NCI-H82 (cell line): ENCODE measurements at regions not wholly inside any gene's neighbourhood (a gene's known extent, or its start where the extent isn't known, plus 50 kb on each side); places are given as distances from the start of the nearest gene placed in this dataset.
A peak's percentile ranks its signal among the peaks of the same experiment; 100 is the strongest.
"Not testable (repeated sequence)": the region's sequence is repeated elsewhere in the genome, so short reads cannot be mapped to it uniquely, and the experiment has no call there.

Experiments
- DNase-seq: peaks from one replicate; lab custom pipeline; 2025; lab: John Stamatoyannopoulos, UW

DNA sequence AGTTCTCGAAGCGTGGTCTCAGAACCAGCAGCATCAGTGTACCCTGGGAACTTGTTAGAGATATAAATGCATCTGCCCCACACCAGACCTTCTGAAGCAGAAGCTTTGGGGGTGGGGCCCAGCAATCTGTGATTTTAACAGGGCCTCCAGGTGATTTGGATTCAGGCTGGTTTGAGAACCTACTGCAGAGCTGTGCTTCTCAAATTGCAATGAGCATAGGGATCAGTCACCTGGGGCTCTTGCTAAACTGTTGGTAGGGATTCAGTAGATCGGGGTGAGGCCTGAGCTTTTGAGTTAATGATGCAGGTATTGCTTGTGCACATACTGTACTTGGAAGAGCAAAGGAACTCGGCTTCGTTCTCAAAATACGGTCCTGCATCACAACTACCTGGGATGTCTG lies 243.6 kb upstream of the PODXL start:
- no peak for DNase-seq

DNA sequence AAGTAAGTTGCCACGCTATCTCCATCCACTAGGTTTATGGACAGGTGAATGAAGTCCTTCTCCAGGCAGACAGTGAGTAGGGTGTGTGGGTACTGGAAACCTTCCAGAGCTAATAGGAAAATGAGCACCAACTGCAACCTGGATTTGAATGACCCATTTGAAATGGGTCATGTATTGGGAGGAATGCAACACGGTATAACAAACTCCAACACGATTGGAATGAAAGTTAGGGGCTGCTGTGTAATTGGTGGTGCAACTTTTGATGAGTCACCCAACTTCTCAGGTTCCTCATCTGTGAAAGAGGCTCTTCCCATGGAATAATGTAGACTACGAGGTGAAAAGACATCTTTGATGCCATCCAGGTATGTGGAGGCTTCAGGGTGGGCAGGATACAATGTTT lies 241.4 kb upstream of the PODXL start:
- DNase-seq, result no peak

DNA sequence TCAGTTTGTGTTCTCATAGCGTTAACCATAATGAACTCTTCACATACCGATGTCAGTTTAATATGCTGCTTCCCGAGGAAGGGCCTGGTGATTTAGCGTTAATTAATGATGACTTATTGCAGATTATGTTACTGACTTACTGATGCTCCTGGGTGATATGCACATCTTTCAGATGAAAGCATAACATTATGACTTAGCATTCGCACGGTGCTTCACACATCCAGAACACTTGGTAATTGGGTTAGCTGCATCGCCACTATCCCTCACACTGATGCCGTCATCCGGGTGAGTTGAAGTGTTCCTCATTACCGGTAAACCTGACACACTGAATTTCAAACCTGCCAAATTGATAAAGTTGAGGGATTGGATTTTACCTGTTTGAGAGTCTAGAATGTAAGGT lies 239.0 kb upstream of the PODXL start:
- peak; percentile 91 for DNase-seq

DNA sequence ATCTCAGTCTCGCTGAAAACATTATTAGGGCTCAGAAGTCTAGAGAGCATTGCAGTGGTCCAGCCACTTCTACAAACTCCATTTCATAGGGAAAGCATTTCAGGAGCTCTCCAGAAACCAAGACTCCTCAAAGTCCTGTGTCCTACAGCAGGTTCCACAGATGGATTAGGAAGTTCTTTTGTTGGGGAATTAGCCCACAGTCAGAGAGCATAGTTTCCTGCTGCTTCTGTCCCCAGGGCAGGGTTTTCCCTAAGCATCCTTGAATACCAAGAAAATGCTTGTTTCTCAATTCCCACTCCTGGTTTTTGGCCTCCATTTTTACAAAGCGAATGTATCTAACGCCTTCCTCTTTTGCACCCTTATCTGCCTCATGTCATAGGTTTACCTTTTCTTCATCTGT lies 235.9 kb upstream of the PODXL start:
- no peak for DNase-seq

DNA sequence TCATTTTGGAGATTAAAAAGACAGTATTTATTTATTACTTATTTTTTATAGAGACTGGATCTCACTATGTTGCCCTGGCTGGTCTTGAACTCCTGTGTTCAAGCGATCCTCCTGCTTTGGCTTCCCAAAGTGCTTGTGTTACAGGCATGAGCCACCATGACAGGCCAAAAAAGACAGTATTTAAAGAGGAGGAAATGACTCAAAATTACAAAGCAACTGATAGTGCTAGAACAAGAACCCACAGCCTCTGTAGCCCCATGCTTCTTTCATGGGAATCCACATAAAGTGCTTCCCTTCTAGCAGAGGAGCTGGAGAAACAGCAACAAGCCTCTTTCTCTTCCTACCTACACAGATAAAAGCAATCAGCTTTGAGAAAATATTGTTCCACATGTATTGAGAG lies 230.7 kb upstream of the PODXL start:
- DNase-seq, result no peak

DNA sequence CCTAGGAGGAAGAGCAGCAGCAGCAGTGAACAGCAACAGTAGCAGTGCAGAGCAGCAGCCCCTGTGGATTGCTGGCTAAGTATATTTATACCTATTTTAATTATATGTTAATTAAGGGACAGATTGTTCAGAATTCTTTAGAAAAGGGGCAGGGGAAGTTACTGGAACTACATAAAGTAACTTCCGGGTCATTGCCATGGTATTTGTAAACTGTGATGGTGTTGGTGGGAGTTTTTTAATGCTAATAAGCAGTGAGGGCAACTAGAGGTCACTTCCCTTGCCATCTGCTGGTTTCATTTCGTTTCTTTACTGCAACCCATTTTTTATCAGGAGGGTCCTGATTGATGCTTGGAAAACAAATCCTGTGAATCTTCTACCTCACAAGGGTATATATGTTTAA lies 229.8 kb upstream of the PODXL start:
- DNase-seq, result no peak

DNA sequence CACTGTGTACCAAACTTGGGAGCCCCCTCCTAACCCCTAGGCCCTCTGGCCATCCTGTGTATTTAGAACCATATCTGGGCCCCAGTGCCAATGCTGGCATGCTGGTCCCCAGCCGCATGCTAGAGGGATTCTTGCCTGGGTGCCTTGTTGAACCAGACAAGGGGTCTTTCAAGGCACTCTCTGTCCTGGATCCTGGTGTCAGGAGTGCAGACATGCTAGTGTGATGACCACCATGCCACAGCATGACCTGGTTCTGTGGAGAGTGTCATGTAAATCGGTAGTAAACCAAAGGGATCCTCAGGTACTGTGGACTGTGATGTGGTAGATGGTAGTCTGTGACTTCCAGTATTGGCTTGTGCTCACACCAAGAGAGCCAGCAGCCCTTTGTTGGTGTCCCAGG lies 222.2 kb upstream of the PODXL start:
- DNase-seq, result no peak

DNA sequence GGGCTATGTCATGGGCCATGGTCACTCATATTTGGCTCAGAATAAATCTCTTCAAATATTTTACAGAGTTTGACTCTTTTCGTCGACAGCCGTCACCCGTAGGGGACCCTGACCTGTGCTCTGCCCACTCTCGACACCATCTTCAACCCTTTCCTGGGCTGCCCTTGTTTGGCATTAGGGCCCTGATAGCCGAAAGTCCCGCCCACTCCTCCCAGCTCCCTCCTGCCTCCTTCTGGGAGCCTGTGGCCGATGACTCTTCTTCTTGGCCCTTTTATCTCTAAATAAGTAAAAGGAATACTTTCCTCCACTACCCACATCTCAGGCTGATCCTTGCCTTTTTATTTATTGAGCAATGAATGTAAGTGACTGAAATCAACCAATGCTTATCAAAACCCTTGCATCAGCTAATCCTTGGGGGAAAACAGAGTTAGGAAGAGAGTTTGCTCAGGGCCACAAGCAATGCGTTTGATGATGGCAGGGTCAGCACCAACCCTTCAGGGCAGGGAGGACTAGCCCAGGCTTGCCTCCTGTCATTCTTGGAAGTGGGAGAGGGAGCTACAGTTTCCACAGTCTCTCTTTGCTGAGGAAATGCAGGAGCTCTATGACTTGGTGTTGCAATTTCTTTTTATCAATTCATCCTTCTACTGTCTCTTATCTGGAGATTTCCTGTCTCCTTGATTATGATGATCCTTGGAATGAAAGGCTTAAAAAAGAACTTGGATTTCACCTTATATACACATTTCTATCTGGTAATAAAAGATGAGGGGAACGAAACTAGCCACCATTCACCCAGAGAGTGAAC lies 218.2 kb upstream of the PODXL start:
- DNase-seq, result no peak

DNA sequence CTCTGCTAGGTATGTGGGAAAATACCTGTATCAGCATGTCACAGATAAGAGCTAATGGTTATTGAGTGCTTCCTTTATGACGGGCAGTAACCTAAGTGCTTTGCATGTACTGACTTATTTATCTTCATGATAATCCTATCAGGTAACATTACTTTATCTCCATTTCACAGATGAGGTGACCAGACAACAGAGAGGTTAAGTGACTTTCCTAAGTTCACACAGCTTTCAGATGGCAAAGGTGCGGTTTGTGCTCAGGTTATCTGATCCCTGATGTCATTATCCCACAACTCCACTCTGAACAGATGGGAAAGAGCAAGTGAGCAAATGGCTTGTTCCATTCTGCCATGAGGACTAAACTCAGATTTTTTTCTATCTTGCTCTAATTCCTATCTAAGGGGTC lies 217.0 kb upstream of the PODXL start:
- peak; percentile 2 for DNase-seq

DNA sequence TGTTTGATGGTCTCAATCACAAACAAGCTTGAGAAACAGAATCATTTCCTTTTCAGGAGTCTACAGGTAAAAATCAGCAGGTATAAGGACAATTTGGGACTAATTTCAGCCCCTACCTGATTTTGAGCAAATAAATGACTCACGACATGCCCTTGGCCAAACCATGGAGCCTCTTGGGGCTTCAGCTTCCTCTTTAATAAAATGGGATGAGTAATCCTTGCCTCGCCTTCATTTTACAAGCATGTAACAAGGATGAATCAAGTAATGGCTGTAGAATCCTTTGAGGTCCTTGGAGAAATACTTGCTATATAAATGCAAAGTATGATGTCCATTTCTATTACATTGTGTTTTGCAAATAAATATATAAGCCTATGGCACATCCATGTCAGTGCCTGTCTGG lies 212.8 kb upstream of the PODXL start:
- DNase-seq, result no peak

DNA sequence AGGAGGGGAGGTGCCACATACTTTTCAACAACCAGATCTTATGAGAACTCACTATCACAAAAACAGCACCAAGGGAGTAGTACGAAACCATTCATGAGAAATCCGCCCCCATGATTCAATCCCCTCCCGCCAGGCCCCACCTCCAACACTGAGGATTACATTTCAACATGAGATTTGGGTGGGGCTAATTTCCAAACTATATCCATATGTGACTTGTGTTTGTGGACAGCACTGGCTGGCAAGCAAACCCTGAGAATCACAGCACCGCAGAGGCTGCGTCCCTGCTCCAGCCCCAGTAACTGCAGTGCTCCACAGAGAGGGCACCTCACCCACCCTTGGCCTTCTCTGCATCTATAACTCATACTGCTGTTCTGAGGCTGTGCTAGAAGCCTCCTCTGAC lies 211.2 kb upstream of the PODXL start:
- no peak for DNase-seq

DNA sequence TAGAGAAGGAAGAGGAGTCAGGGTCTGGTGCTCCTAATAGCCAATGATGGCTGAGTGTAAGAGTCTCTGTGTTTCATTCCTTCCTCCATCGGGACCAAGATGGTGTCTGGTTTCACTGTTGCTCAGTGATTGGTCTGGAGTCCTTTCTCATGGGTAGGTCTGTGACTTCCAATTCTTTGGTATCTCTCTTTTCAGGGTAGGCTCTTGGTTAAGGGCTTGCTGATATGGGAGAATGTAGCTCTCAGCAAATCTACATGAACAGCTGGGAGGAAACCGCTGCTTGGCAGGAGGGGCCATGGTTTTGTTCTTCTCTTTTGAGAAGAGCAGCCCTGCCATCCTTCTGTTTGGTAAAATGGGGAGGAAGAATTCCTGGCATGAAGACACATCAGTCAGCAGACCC lies 209.1 kb upstream of the PODXL start:
- DNase-seq, result no peak

DNA sequence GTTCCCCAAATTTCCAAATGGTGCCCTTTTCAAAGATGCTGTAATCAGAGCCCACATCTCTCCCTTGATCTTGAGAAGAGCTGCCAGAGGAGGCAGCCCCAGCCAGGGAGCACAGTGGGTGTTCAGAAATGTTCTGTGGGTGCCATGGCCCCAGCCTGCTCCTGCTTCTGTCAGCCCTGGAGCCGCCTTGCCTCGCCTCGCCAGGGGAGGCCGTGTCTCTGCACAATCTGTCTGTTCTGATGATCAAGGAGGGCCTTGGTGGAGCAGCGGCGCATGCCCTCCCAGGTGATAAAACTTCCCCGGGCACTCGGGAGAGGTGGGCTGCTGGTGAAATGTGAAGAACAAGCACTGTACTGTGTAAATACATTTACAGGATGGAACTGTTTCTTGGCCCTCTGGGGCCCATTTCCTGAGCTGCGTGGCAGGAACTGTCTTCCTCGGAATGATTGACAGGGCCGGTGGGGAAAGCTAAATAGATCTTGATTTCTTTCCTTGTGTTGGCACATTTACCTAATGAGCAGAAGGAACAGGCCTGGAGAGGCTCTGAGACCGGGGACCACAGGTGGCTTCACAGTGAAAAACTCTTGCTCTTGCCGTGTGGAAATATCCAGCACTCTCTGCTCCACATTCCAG lies 207.8 kb upstream of the PODXL start:
- no peak for DNase-seq

DNA sequence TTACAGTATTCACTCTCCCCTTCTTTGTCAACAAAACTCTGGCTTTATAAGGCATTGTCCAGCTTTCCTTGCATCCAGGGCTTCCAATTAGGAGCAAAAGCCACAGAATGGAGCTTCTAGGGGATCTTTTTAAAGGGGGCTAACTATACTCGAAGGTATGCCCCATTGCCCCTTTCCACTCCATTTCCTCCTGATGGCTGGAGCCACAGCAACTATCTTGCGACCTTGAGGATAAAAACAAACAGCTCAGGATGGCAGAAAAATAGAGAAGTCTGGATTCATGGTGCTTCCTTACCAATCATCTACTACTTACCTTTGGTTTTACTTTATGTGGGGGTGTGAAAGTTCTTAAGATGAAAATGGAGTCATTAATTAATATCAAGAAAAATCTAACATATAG lies 206.3 kb upstream of the PODXL start:
- no peak for DNase-seq

DNA sequence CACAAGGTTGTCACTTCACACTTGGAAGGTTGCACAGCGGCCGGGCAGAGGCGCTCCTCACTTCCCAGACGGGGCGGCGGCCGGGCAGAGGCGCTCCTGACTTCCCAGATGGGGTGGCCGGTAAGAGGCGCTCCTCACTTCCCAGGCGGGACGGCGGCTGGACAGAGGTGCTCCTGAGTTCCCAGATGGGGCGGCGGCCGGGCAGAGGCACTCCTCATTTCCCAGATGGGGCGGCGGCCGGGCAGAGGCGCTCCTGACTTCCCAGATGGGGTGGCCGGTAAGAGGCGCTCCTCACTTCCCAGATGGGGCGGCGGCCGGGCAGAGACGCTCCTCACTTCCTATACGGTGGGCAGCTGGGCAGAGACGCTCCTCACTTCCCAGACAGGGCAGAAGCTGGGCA lies 199.4 kb upstream of the PODXL start:
- DNase-seq, result not testable (repeated sequence)

DNA sequence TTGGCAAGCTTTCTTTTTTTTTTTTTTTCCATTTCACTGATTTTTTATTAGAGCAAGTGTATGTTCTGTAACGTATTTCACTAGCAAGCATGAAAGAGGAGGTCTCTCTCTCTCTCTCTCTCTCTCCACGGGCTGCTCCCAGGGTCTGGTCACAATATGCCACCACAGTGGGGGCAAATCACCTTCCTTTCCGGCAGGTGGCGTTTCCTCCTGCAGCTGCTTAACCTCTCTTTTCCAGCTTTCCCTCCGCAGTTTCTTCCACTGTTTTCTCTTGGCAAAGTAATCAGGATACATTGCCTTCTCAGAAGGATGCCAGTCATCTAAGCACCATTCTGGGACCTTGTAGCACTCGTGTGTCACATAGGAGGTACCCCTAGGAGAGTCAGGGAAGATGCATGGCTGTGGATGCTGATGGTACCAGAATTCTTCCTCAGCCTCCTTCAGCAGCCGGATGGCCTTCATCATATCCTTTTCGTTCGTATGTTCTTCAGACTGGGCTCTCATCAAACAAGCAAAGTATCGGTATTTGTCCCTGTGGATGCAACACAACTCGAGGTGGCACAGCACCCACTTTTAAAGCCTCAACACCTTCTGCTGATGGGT lies 197.3 kb upstream of the PODXL start:
- DNase-seq, result peak; percentile 67

DNA sequence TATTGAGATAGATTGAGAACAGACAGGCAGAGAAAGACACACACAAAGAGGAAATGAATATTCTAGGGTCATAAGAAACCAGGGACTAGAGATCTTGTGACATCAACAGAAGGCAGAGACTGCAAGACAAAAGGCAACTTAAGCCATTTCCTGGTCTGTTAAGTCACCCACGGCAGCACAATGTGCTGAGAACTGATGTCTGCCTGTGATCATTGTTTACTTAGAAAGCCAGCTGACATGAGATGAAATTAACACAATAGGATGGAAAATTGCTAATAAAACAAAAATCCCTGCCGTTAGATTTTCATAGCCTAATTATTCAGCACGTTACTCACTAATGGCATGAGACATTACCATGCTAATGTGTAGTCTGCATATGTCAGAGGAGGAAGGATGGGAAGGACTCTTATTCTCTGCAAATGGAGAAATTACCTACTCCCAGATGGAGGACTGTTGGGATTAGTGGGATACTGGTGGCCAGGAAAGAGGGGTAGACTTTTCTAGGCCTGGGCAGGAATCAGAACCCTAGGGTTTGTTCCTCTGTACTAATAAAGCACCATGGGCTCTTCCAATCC lies 191.3 kb upstream of the PODXL start:
- no peak for DNase-seq

DNA sequence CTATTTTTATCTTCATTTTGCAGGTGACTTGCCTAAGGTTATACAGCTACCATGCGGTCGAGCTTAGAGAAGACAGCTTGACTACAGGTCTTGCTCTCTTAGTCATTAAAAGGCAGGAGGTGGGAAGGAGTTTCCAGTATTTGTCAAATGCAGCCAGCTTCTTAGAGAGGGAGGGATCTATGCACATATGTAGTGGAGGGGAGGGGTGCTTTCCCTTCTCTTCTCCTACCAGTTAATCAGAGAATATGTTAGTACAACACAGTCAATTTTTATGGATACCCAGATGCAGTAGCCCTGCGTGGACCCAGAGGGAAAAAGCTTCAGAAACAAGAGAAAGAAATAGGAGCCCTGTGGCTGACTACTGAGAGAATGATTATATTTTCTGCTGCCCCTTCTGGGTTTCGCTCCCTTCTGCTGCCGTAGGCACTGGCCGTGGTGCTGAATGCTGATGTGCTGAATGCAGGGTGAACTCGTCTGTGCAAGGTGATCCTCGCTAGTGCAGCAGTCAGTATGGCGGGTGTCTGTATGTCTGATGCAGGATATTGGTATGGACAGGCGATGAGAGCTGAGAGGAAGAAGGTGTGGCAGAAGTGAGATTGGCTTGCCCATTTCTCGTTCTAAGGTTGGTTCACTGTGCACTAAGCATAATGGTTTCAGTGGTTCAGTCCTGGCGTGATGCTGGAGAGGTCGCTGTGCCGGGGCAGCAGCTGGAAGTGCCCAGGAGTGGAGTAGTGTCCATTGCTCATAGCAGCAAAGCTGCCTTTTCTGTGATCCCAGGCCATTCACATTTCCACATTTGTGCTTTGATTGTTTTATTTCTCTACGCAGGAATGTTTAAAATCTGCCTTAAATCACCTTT lies 189.2 kb upstream of the PODXL start:
- no peak for DNase-seq

DNA sequence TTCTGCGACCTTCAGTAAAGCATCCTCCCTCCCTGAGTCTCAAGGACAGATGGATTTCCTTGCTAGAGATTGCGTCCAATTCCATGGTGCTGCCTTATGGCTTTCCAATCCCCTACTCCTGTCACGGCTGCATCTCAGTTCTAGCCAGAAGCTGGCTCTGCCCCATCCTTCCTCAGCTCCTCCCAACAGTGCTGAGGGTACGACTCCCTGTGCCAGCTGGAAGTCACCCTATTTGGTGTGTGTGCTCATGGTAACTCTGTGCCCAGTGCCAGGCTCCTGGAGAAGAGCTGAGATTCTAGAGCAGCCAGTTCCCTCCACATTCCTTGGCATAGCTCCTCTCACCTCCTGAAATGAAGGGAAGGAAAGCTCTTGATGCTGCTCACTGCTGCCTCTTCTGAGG lies 185.0 kb upstream of the PODXL start:
- no peak for DNase-seq

DNA sequence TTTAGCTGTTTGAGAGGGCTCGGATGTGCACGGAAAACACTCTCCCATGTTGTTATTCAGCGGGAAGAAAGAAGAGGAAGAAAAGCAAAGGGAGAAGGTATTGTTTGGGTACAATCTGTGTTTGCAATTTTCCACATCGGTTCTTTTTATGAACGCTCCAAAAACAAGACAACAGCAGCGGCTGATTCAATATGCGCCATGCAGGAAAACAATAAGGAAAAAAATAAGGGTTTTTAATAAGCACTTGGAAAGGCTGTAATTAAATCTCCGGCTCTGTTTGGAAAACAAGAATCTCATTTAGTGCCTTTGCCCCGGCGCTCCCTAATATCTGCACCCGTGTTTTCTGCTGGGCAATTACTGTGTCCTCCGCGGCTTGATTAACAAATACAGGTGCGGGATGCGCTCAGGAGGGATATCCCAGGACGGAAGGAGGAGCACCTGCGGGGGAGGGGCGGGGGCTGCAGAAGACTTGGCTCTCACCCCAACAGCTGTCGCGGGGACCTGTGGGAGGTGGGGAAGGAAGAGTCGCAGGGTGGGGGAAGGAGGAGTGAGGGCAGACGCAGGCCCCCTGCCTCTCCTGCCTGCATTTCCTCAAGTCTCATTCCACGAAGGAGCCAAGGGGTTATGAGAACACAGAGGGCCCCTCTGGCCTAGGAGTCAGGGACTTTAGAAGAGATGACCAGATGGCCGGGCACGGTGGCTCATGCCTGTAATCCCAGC lies 181.5 kb upstream of the PODXL start:
- peak; percentile 18 for DNase-seq

DNA sequence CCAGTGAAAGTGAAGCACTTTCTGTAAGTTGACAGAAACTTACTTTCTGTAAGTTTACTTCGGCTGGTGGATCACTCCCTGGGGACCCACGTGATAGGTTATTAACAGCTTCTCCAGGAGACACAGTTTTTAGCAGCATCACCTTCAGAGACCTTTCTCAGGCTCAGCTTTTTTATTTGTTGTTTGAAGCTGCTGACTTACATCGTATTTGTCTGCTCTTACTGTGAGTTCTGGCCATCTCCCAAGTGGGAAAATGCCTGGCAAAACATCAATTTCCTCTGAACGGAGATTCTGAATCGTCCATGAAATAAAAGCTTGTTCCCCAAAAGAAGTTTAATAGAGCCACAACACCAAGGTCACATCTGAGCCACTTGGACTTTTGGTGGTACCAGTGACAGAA lies 178.7 kb upstream of the PODXL start:
- no peak for DNase-seq

DNA sequence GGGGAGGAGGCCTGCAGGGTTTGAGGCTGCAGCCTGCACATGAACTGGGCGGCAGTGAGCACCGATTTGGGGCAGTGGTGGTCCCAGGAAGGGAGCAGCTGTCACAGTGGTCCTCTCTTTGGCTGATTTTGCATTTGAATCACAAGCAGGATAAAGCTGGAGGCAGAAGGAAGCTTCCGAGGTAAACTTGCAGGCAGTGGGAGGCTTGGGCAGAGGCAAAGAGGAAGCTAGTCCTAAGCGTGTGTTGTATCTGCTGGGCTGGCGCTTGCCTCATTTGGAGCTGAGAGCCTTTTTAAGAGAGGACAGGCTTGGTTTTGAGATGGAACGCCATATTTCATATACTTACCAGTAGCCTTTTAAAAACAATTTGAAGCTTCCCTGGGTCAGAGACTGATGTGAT lies 177.2 kb upstream of the PODXL start:
- no peak for DNase-seq
